Heart left ventricle (tissue), 16 donors: ENCODE measurements at regions not wholly inside any gene's neighbourhood (a gene's known extent, or its start where the extent isn't known, plus 50 kb on each side); places are given as distances from the start of the nearest gene placed in this dataset.

ENCODE experiments used
- ATAC-seq, 4 donors: fragments of 200-7000 bp; cut with Tn5 transposase; one replicate each; pipeline ENCODE4 v1.9.1; 2020 to 2022; ENCODE audit warnings: moderate library complexity in 4 of 4, mild to moderate bottlenecking in 3 of 4, moderate number of reproducible peaks in 1 of 4
- DNase-seq, 5 donors: peaks; one replicate each; pipeline ENCODE4 v3.0.0-alpha.2; 2020
- H3K27ac ChIP-seq, 12 donors: fragments of 200-600 bp; sonication (generic) in 4 of 12; one replicate each; pipeline versions ENCODE4 v1.5.0 to v1.8.0; 2016 to 2022; ENCODE audit warnings: mild to moderate bottlenecking in 2 of 12
- H3K27me3 ChIP-seq, 9 donors: fragments of 200-600 bp; sonication (generic) in 2 of 9; one replicate each; pipeline versions ENCODE4 v1.5.1 to v1.8.0; 2016 to 2022; ENCODE audit warnings: mild to moderate bottlenecking in 3 of 9
- H3K36me3 ChIP-seq, 9 donors: fragments of 200-600 bp; sonication (generic) in 2 of 9; one replicate each; pipeline versions ENCODE4 v1.5.0 to v1.8.0; 2018 to 2022; ENCODE audit warnings: mild to moderate bottlenecking in 2 of 9
- H3K4me1 ChIP-seq, 12 donors: fragments of 200-600 bp; sonication (generic) in 4 of 12; one replicate each; pipeline versions ENCODE4 v1.5.0 to v1.8.0; 2016 to 2022; ENCODE audit warnings: mild to moderate bottlenecking in 3 of 12
- H3K4me3 ChIP-seq, 12 donors: fragments of 200-600 bp; sonication (generic) in 4 of 12; one replicate each; pipeline versions ENCODE4 v1.5.0 to v1.8.0; 2017 to 2022; ENCODE audit warnings: mild to moderate bottlenecking in 9 of 12, moderate library complexity in 4 of 12
- H3K9me3 ChIP-seq, 12 donors: fragments of 200-600 bp; sonication (generic) in 4 of 12; one replicate each; pipeline versions ENCODE4 v1.5.0 to v1.8.0; 2016 to 2022; ENCODE audit warnings: mild to moderate bottlenecking in 1 of 12
- CTCF ChIP-seq, 12 donors: fragments of 200-600 bp; sonication (generic) in 4 of 12; IDR thresholded peaks; one replicate each; pipeline versions ENCODE4 v1.5.0 to v1.8.0; 2018 to 2022; ENCODE audit warnings: antibody characterized with exemption in 12 of 12, mild to moderate bottlenecking in 5 of 12
- POLR2A ChIP-seq, 2 donors: fragments of 450-650 bp; IDR thresholded peaks; one replicate each; pipeline ENCODE4 v1.6.1; 2017; ENCODE audit warnings: antibody characterized with exemption in 2 of 2, mild to moderate bottlenecking in 2 of 2, moderate library complexity in 2 of 2
- WGBS, 4 donors: extraction: QIAGEN DNeasy Blood & Tissue Kit in 2 of 4; methylation state at CpG; one replicate each; pipeline versions ENCODE4 v1.1.5 to v1.1.7; 2013 to 2018; 5-methylcytosine and 5-hydroxymethylcytosine counted together
- intact Hi-C, 10 donors: fragments of 100-400 bp; cut with DNase I; formaldehyde crosslinking; loops; one replicate each; pipeline versions ENCODE4 v1.11.1 to v1.14.2; 2022
- donor health status: ischemic (EF 13 %, LVEDD 7.1; RV severe dilation, severe dysfunction).
- donor health status: healthy with polysubstance abuse.
- donor health status: DM: no; HTN: yes; CAD: no.
- donor health status: DM: no; HTN: no; CAD: no.
- donor health status: ischemic (EF 25% LVEDD 6.9; RV normal size, moderate dysfunction).
- donor health status: ischemic (EF 25% LVEDD 5.7; RV mildly dilated, moderate dysfunction).
- donor health status: healthy.
- donor health status: DM: yes; HTN: yes; CAD: no.
- donor health status: ischemic (EF 35%, LVEDD 5.7; RV mildly dilated, moderate dysfunction).
- donor health status: nonischemic (EF 11% LVEDD 7.7; RV severe dilation, severe dysfunction).
- donor health status: DM: yes; HTN: yes; CAD: no.
- donor health status: PGD.
- donor health status: ischemic (EF 29% LVEDD 5.4; RV normal size, mild dysfunction).
- donor health status: nonischemic (EF 23%, LVEDD 6.1; RV moderate dilation, normal function).

- ATAC-seq (no peak), DNase-seq (no peak)
- no peaks in the 10 kb centered on the region for H3K9me3 ChIP-seq
- 84 to 91% (median 86%) methylated on average over 3 of the region's 3 CpGs for WGBS, 4 donors
- H3K27me3 ChIP-seq = no peaks in the 10 kb centered on the region
- intact Hi-C loops = loop anchor here in 1 of 10 donors (10.0 kb wide), 1 partner anchor 999 kb away; no protein-coding TSS in a partner anchor
- H3K27ac ChIP-seq = no peak overlapping the region
- H3K36me3 ChIP-seq = no peaks in the 10 kb centered on the region
- no peak overlapping the region for H3K4me3 ChIP-seq
- H3K4me1 ChIP-seq = peaks cover 0 to 35% (median 1%) of the 10 kb centered on the region in 12 donors
- no peak for TF ChIP-seq CTCF (IDR thresholded peaks at IDR 0.05)
- TF ChIP-seq POLR2A (IDR thresholded peaks at IDR 0.05) = no peak
These were observed 370.2 kb upstream of the USP24 start for GRCh38 chr1:55585402-55585792.

- Histone ChIP-seq H3K4me3 (no peak overlapping the region), H3K27ac (no peak overlapping the region), H3K27me3 (no peaks in the 10 kb centered on the region), H3K9me3 (no peaks in the 10 kb centered on the region), H3K4me1 (peaks cover 0 to 31% (median 1%) of the 10 kb centered on the region in 12 donors), H3K36me3 (no peaks in the 10 kb centered on the region)
- DNase-seq = no peak
- TF ChIP-seq CTCF (IDR thresholded peaks at IDR 0.05) (no peak), POLR2A (IDR thresholded peaks at IDR 0.05) (no peak)
- 65 to 70% (median 67%) methylated on average over 2 of the region's 2 CpGs for WGBS, 4 donors
- peak in 2 of 4 donors; percentile 24 to 54 for ATAC-seq
- intact Hi-C loops = loop anchor here in 1 of 10 donors (10.0 kb wide), 1 partner anchor 1000 kb away; no protein-coding TSS in a partner anchor
These were observed 369.6 kb upstream of the USP24 start for GRCh38 chr1:55584526-55585401.

- H3K4me3 ChIP-seq = no peak overlapping the region
- no peak for ATAC-seq
- intact Hi-C loops = loop anchor here in 1 of 10 donors (10.0 kb wide), 1 partner anchor 1003 kb away; no protein-coding TSS in a partner anchor
- no peak for DNase-seq
- no peaks in the 10 kb centered on the region for H3K27me3 ChIP-seq
- TF ChIP-seq POLR2A (IDR thresholded peaks at IDR 0.05) (no peak), CTCF (IDR thresholded peaks at IDR 0.05) (no peak)
- no peaks in the 10 kb centered on the region for H3K9me3 ChIP-seq
- no peaks in the 10 kb centered on the region for H3K36me3 ChIP-seq
- 91 to 96% (median 92%) methylated on average over 4 of the region's 4 CpGs for WGBS, 4 donors
- peaks cover 0 to 16% (median 1%) of the 10 kb centered on the region in 12 donors for H3K4me1 ChIP-seq
- peak overlapping the region in 2 of 12 donors; percentile 66 to 70 for H3K27ac ChIP-seq
These were observed 366.9 kb upstream of the USP24 start for GRCh38 chr1:55582084-55582483.

- ATAC-seq = peak; percentile 59 to 87 (median 78)
- H3K27ac ChIP-seq = peak overlapping the region in 9 of 12 donors; percentile 5 to 70 (median 42)
- H3K36me3 ChIP-seq = no peaks in the 10 kb centered on the region
- no peak overlapping the region for H3K4me3 ChIP-seq
- TF ChIP-seq POLR2A (IDR thresholded peaks at IDR 0.05) (no peak), CTCF (IDR thresholded peaks at IDR 0.05) (no peak)
- H3K9me3 ChIP-seq = no peaks in the 10 kb centered on the region
- H3K4me1 ChIP-seq = peaks cover 0 to 16% (median 1%) of the 10 kb centered on the region in 12 donors
- 69 to 74% (median 72%) methylated on average over 3 of the region's 3 CpGs for WGBS, 4 donors
- intact Hi-C loops = loop anchor here in 1 of 10 donors (10.0 kb wide), 1 partner anchor 1004 kb away; no protein-coding TSS in a partner anchor
- DNase-seq = no peak
- no peaks in the 10 kb centered on the region for H3K27me3 ChIP-seq
These were observed 365.7 kb upstream of the USP24 start for GRCh38 chr1:55580845-55581332.
